WERI-Rb-1 (cell line): ENCODE measurements at regions not wholly inside any gene's neighbourhood (a gene's known extent, or its start where the extent isn't known, plus 50 kb on each side); places are given as distances from the start of the nearest gene placed in this dataset.

Source experiments
- DNase-seq: peaks from one replicate; pipeline ENCODE4 v3.0.0-alpha.2; 2020
- H3K27ac ChIP-seq: fragments of 250-450 bp; sonication (Bioruptor Pico); 2 replicates; pipeline ENCODE4 v1.5.1; 2020; ENCODE audit warnings: mild to moderate bottlenecking, moderate library complexity
- H3K27me3 ChIP-seq: fragments of 250-450 bp; sonication (Bioruptor Pico); 2 replicates; pipeline ENCODE4 v1.5.1; 2021; ENCODE audit warnings: mild to moderate bottlenecking, low read depth, moderate library complexity; ENCODE audit not compliant: insufficient read depth, severe bottlenecking
- H3K36me3 ChIP-seq: fragments of 250-450 bp; sonication (Bioruptor Pico); 2 replicates; pipeline ENCODE4 v1.5.1; 2020; ENCODE audit warnings: mild to moderate bottlenecking, moderate library complexity
- H3K4me3 ChIP-seq: 2 replicates; pipeline ENCODE4 v1.5.1; 2011; ENCODE audit warnings: low read depth, mild to moderate bottlenecking, control low read depth, low read length
- H3K9me3 ChIP-seq: fragments of 250-450 bp; sonication (Bioruptor Pico); 2 replicates; pipeline ENCODE4 v1.5.1; 2021; ENCODE audit warnings: mild to moderate bottlenecking, moderate library complexity; ENCODE audit not compliant: severe bottlenecking
- CTCF ChIP-seq: IDR thresholded peaks from 2 replicates; pipeline ENCODE4 v1.5.1; 2011; ENCODE audit warnings: low read depth, mild to moderate bottlenecking, control low read depth, inconsistent platforms, low read length

GRCh38 chr2:221210686-221211085 is 361.4 kb downstream of the EPHA4 start:
- no peaks in the 10 kb centered on the region for H3K27me3 ChIP-seq
- no peaks in the 10 kb centered on the region for H3K36me3 ChIP-seq
- H3K27ac ChIP-seq, result no peak overlapping the region
- no peak for TF ChIP-seq CTCF
- DNase-seq, result no peak
- H3K9me3 ChIP-seq, result no peaks in the 10 kb centered on the region
- H3K4me3 ChIP-seq, result no peak overlapping the region

- Histone ChIP-seq H3K4me3 (no peak overlapping the region), H3K36me3 (no peaks in the 10 kb centered on the region)
- TF ChIP-seq CTCF, result no peak
These were observed 360.5 kb downstream of the EPHA4 start for GRCh38 chr2:221211653-221212052.

GRCh38 chr2:221212105-221212504 is 360.0 kb downstream of the EPHA4 start:
- no peak for DNase-seq
- Histone ChIP-seq H3K27me3 (no peaks in the 10 kb centered on the region), H3K36me3 (no peaks in the 10 kb centered on the region), H3K27ac (no peak overlapping the region), H3K9me3 (no peaks in the 10 kb centered on the region), H3K4me3 (no peak overlapping the region)
- TF ChIP-seq CTCF, result no peak

More at GRCh38 chr2:221211653-221212052, 360.5 kb downstream of the EPHA4 start:
- DNase-seq, result no peak
- Histone ChIP-seq H3K9me3 (no peaks in the 10 kb centered on the region), H3K27me3 (no peaks in the 10 kb centered on the region), H3K27ac (no peak overlapping the region)

GRCh38 chr2:221215487-221215886 is 356.6 kb downstream of the EPHA4 start:
- no peak overlapping the region for H3K27ac ChIP-seq
- DNase-seq, result no peak
- no peak overlapping the region for H3K4me3 ChIP-seq
- H3K27me3 ChIP-seq, result no peaks in the 10 kb centered on the region
- no peaks in the 10 kb centered on the region for H3K36me3 ChIP-seq
- no peak for TF ChIP-seq CTCF
- H3K9me3 ChIP-seq, result no peaks in the 10 kb centered on the region

GRCh38 chr2:221216636-221217035 is 355.5 kb downstream of the EPHA4 start:
- Histone ChIP-seq H3K36me3 (no peaks in the 10 kb centered on the region), H3K9me3 (no peaks in the 10 kb centered on the region), H3K27me3 (no peaks in the 10 kb centered on the region), H3K4me3 (no peak overlapping the region), H3K27ac (no peak overlapping the region)
- no peak for DNase-seq
- no peak for TF ChIP-seq CTCF

- Histone ChIP-seq H3K9me3 (no peaks in the 10 kb centered on the region), H3K4me3 (no peak overlapping the region), H3K27me3 (no peaks in the 10 kb centered on the region), H3K27ac (no peak overlapping the region), H3K36me3 (no peaks in the 10 kb centered on the region)
- DNase-seq, result no peak
- TF ChIP-seq CTCF, result no peak
These were observed 346.4 kb downstream of the EPHA4 start for GRCh38 chr2:221225752-221226151.
